Activated B cell treated with CpG ODN at 0.5 μM for 24 hours (primary cell): ENCODE measurements at regions not wholly inside any gene's neighbourhood (a gene's known extent, or its start where the extent isn't known, plus 50 kb on each side); places are given as distances from the start of the nearest gene placed in this dataset.

Experiments used
- ATAC-seq: fragments of 200-7000 bp; cut with Tn5 transposase; one replicate; pipeline ENCODE4 v1.10.0; 2021; ENCODE audit warnings: low read depth, mild to moderate bottlenecking, moderate library complexity
- CTCF ChIA-PET: fragments of 350-600 bp; sonication (Branson Sonifier 250); formaldehyde crosslinking; loops from one replicate; lab custom pipeline; 2021; ENCODE audit warnings: antibody characterized with exemption; lab: Charles Lee
- POLR2A ChIA-PET: fragments of 350-600 bp; sonication (Branson Sonifier 250); formaldehyde crosslinking; loops from one replicate; lab custom pipeline; 2021; ENCODE audit warnings: antibody characterized with exemption; lab: Charles Lee
- DNase-seq: peaks from one replicate; pipeline ENCODE4 v3.0.0; 2022
- H3K27ac Mint-ChIP-seq: one replicate; pipeline ENCODE4 v1.8.0; 2020; ENCODE audit warnings: mixed read lengths
- H3K27me3 Mint-ChIP-seq: one replicate; pipeline ENCODE4 v1.8.0; 2021; ENCODE audit warnings: mixed read lengths
- H3K36me3 Mint-ChIP-seq: one replicate; pipeline ENCODE4 v1.8.0; 2021; ENCODE audit warnings: low read depth, mixed read lengths
- H3K4me1 Mint-ChIP-seq: one replicate; pipeline ENCODE4 v1.8.0; 2021; ENCODE audit warnings: mixed read lengths
- H3K4me3 Mint-ChIP-seq: one replicate; pipeline ENCODE4 v1.8.0; 2020; ENCODE audit warnings: mild to moderate bottlenecking, mixed read lengths
- H3K9me3 Mint-ChIP-seq: one replicate; pipeline ENCODE4 v1.8.0; 2020; ENCODE audit warnings: mixed read lengths
- intact Hi-C: fragments of 100-400 bp; cut with micrococcal nuclease; formaldehyde crosslinking; loops from one replicate; pipeline ENCODE4 v1.15.1; 2024
- TF ChIP-seq, protein P1 (sequence below): fragments of 200-600 bp; IDR thresholded peaks from one replicate; pipeline ENCODE4 v1.8.0; 2022; ENCODE audit warnings: antibody characterized with exemption, mild to moderate bottlenecking

DNA sequence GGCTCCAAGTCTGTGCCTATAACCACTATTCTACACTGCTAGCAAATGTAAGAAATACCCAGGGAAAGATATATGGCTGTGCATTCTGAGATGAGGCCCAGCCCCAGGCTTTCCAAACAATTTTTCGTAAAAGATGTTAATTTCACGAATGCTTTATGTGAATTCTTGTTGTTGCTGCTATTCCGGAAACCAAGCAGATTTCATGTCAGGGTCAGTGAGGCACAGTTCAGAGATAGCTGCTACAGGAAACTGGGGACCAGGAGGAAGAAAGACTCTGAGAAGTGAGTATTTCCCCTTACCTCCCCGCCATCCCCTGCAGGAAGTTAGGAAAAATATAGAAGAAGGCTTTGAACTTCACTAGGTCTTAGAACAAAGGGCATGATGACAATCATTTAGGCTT, 84.7 kb upstream of the TP53I11 start:
- ChIA-PET POLR2A (no interaction called here), CTCF (no interaction called here)
- intact Hi-C loops, result no loop called here
- H3K27ac Mint-ChIP-seq, result no peak overlapping the region
- H3K4me3 Mint-ChIP-seq, result no peak overlapping the region
- H3K27me3 Mint-ChIP-seq, result no peaks in the 10 kb centered on the region
- ATAC-seq, result no peak
- peaks cover 12% of the 10 kb centered on the region for H3K9me3 Mint-ChIP-seq
- no peaks in the 10 kb centered on the region for H3K36me3 Mint-ChIP-seq
- no peak for DNase-seq
- peaks cover 30% of the 10 kb centered on the region for H3K4me1 Mint-ChIP-seq
- TF ChIP-seq, protein P1, sequence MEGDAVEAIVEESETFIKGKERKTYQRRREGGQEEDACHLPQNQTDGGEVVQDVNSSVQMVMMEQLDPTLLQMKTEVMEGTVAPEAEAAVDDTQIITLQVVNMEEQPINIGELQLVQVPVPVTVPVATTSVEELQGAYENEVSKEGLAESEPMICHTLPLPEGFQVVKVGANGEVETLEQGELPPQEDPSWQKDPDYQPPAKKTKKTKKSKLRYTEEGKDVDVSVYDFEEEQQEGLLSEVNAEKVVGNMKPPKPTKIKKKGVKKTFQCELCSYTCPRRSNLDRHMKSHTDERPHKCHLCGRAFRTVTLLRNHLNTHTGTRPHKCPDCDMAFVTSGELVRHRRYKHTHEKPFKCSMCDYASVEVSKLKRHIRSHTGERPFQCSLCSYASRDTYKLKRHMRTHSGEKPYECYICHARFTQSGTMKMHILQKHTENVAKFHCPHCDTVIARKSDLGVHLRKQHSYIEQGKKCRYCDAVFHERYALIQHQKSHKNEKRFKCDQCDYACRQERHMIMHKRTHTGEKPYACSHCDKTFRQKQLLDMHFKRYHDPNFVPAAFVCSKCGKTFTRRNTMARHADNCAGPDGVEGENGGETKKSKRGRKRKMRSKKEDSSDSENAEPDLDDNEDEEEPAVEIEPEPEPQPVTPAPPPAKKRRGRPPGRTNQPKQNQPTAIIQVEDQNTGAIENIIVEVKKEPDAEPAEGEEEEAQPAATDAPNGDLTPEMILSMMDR, result no peak

DNA sequence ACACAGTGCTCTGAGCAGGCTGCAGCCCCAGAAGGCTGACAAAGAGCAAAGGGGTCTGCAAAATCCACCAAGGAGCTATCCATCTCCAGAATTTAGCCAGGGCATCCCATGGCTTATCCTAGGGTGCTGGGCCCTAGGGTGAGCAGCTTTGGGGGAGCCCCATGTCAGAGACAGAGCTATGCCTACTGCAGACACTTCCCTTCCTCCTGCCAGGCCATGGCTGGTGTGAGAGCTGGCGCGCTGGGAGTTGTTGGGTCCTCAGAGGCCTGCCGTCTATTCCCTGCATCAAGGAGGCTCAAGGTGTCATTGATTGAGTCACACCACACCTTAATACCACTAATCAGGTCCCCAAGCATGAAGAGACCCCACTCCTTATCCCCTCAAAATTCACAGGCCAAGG, 85.3 kb upstream of the TP53I11 start:
- Mint-ChIP-seq H3K4me1 (peaks cover 25% of the 10 kb centered on the region), H3K4me3 (no peak overlapping the region), H3K27me3 (no peaks in the 10 kb centered on the region), H3K27ac (no peak overlapping the region), H3K9me3 (peaks cover 12% of the 10 kb centered on the region), H3K36me3 (no peaks in the 10 kb centered on the region)
- CTCF ChIA-PET, result no interaction called here
- POLR2A ChIA-PET, result interaction anchor here (0.5 kb wide), 1 partner anchor 200 kb away, joined by 4 read pairs; no protein-coding TSS in a partner anchor
- intact Hi-C loops, result no loop called here
- ATAC-seq (no peak), DNase-seq (no peak)
- TF ChIP-seq, protein P1, result no peak

DNA sequence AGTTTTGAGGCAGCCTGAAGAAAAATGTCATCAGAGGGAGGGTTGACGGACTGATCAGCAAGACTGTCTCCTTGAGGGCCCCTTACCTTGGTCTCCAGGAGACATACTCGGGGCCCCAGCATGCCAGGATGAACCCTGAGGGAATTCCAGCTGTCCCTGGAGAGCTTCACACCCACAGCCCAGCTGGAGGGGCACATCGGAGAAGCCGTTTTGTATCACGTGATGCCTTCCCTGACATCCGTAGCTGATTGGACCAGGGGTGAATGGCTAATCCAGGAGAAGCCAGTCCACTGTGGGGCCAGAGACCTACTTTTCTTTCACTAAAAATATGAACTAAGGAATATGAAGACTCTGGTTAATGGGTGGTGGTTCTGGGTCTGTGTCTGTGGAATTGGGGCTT, 86.0 kb upstream of the TP53I11 start:
- DNase-seq, result no peak
- H3K4me1 Mint-ChIP-seq, result peaks cover 20% of the 10 kb centered on the region
- intact Hi-C loops, result no loop called here
- H3K27ac Mint-ChIP-seq, result no peak overlapping the region
- H3K27me3 Mint-ChIP-seq, result no peaks in the 10 kb centered on the region
- ChIA-PET CTCF (no interaction called here), POLR2A (interaction anchor here (0.5 kb wide), 1 partner anchor 199 kb away, joined by 4 read pairs; no protein-coding TSS in a partner anchor)
- no peak overlapping the region for H3K4me3 Mint-ChIP-seq
- TF ChIP-seq, protein P1, result no peak
- no peak for ATAC-seq
- no peaks in the 10 kb centered on the region for H3K36me3 Mint-ChIP-seq
- H3K9me3 Mint-ChIP-seq, result peaks cover 10% of the 10 kb centered on the region

DNA sequence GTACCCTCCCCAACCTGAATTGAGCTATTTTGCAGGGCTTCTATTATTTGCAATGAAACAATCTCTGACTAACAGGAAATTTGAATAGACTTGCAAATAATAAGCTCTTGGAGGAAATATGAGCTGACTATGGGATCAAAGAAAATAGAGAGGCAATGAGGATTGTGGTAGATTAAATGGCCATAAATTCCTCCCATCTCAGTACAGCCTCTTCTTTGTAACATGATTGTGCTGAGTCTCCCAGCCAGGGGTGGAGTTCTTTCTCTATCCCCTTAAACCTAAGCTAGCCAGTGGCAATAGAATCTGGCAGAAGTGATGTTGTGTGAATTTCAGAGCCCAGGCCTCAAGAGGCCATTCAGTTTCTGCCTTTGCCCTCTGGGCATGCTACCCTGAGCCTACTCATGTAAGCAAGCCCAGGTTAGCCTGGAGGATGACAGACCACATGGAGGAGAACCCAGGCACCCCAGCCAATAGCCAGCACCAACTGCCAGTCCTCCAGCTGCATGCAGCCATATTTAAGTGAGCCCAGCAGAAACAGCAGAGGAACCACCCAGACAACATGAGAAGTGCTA, 86.8 kb upstream of the TP53I11 start:
- no peak overlapping the region for H3K27ac Mint-ChIP-seq
- H3K9me3 Mint-ChIP-seq, result peaks cover 7% of the 10 kb centered on the region
- no peaks in the 10 kb centered on the region for H3K36me3 Mint-ChIP-seq
- H3K4me1 Mint-ChIP-seq, result peaks cover 12% of the 10 kb centered on the region
- TF ChIP-seq, protein P1, result no peak
- ATAC-seq, result no peak
- ChIA-PET POLR2A (no interaction called here), CTCF (no interaction called here)
- H3K4me3 Mint-ChIP-seq, result no peak overlapping the region
- intact Hi-C loops, result no loop called here
- no peaks in the 10 kb centered on the region for H3K27me3 Mint-ChIP-seq
- no peak for DNase-seq

DNA sequence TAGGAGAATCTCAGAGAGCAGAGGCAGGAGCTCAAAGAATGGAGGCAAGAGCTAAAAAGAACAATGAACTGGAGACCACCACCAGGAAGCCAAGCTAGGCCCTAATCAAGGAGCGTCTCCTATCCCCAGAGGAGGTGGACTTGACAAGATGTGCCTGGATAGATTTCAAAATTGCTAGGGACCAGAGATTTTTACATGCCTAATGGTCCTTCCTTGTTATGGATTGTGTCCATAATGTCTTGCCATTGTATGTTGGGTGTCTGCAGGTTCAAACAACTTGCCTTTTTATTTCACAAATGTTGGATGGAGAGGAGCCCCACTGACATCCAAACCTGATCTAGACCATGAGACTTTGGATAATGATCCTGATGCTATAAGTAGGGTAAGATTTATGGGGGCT, 88.2 kb upstream of the TP53I11 start:
- Mint-ChIP-seq H3K4me1 (no peaks in the 10 kb centered on the region), H3K36me3 (no peaks in the 10 kb centered on the region), H3K9me3 (peaks cover 7% of the 10 kb centered on the region), H3K27me3 (no peaks in the 10 kb centered on the region), H3K4me3 (no peak overlapping the region), H3K27ac (no peak overlapping the region)
- TF ChIP-seq, protein P1, result no peak
- DNase-seq (no peak), ATAC-seq (no peak)
- CTCF ChIA-PET, result interaction anchor here (1.1 kb wide), 1 partner anchor 102 kb away, joined by 4 read pairs; no protein-coding TSS in a partner anchor
- intact Hi-C loops, result no loop called here
- POLR2A ChIA-PET, result interaction anchor here (0.9 kb wide), 1 partner anchor 9 kb away, joined by 4 read pairs; no protein-coding TSS in a partner anchor
